22Rv1 (cell line): ENCODE measurements at regions not wholly inside any gene's neighbourhood (a gene's known extent, or its start where the extent isn't known, plus 50 kb on each side); places are given as distances from the start of the nearest gene placed in this dataset.

Experiments used
- ZFX ChIP-seq: fragments of 450-650 bp; IDR thresholded peaks from 2 replicates; pipeline ENCODE4 v1.6.1; 2017; ENCODE audit warnings: antibody characterized with exemption, borderline replicate concordance
- TF ChIP-seq, protein P1 (sequence below): fragments of 450-650 bp; IDR thresholded peaks from 2 replicates; pipeline ENCODE4 v1.5.1; 2017; ENCODE audit warnings: mild to moderate bottlenecking

DNA sequence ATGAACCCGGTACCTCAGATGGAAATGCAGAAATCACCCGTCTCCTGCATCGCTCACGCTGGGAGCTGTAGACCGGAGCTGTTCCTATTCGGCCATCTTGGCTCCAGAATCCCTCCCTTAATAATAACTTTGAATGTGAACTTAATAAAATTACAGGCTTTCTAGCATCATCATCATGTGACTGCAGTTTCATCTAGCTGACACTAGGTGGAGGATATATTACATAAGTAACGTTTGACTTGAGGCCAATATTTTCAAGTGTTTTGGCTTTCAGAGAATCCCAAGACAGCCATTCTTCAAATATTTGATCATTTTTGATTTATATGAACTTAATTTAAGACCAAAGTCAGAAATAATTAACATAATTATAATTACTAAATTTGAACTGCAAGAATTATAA is 474.9 kb upstream of the CDH10 start:
- no peak for TF ChIP-seq ZFX
- TF ChIP-seq, protein P1, sequence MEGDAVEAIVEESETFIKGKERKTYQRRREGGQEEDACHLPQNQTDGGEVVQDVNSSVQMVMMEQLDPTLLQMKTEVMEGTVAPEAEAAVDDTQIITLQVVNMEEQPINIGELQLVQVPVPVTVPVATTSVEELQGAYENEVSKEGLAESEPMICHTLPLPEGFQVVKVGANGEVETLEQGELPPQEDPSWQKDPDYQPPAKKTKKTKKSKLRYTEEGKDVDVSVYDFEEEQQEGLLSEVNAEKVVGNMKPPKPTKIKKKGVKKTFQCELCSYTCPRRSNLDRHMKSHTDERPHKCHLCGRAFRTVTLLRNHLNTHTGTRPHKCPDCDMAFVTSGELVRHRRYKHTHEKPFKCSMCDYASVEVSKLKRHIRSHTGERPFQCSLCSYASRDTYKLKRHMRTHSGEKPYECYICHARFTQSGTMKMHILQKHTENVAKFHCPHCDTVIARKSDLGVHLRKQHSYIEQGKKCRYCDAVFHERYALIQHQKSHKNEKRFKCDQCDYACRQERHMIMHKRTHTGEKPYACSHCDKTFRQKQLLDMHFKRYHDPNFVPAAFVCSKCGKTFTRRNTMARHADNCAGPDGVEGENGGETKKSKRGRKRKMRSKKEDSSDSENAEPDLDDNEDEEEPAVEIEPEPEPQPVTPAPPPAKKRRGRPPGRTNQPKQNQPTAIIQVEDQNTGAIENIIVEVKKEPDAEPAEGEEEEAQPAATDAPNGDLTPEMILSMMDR = peak; percentile 61
